HepG2 (cell line): ENCODE measurements at regions not wholly inside any gene's neighbourhood (a gene's known extent, or its start where the extent isn't known, plus 50 kb on each side); places are given as distances from the start of the nearest gene placed in this dataset.

Source experiments
- ATAC-seq: fragments of 200-7000 bp; cut with Tn5 transposase; 3 replicates; pipeline ENCODE4 v1.9.1; 2020; ENCODE audit warnings: mild to moderate bottlenecking, moderate library complexity
- BruUV-seq: library from RNA; stranded (reverse); fragments of 400-500 nt; replicated peaks from 2 replicates; lab custom pipeline; 2021; lab: Mats Ljungman, UMichigan
- CTCF ChIA-PET: fragments of 300-600 bp; formaldehyde crosslinking; extraction: SDS; loops from one replicate; lab custom pipeline; 2021; ENCODE audit warnings: low total read pairs, inconsistent platforms, low intra/inter-chr PET ratio; lab: Yijun Ruan, JAX
- POLR2A ChIA-PET: fragments of 350-600 bp; sonication (Branson Sonifier 250); formaldehyde crosslinking; loops from one replicate; lab custom pipeline; 2020; ENCODE audit warnings: antibody characterized with exemption, inconsistent platforms; lab: Yijun Ruan, JAX
- DNase-seq: peaks from one replicate; pipeline ENCODE4 v3.0.0-alpha.2; 2015; ENCODE audit warnings: low spot score
- FAIRE-seq: peaks from 3 replicates; lab custom pipeline; 2011; peaks lifted over from hg19 to GRCh38; lab: Jason Lieb, UNC
- H2AFZ ChIP-seq: one replicate; pipeline ENCODE4 v1.6.1; 2011; ENCODE audit warnings: low read length, inconsistent platforms
- H3K27ac ChIP-seq: fragments of 300-600 bp; 3 replicates; pipeline ENCODE4 v1.8.0; 2011; ENCODE audit warnings: mixed run types, mild to moderate bottlenecking, mixed read lengths, low read length, inconsistent platforms; ENCODE audit not compliant: insufficient read depth; ENCODE audit errors: extremely low read length
- H3K27me3 ChIP-seq, 2 experiments: fragments of 200-600 bp in 1 of 2; 2 replicates in 1 of 2; 3 replicates in 1 of 2; pipeline versions ENCODE4 v1.6.0 to v1.8.0; 2011; ENCODE audit warnings: low read length in 2 of 2, mild to moderate bottlenecking in 2 of 2, moderate library complexity in 2 of 2, inconsistent platforms in 1 of 2; ENCODE audit not compliant: insufficient read depth in 2 of 2, control insufficient read depth in 1 of 2
- H3K36me3 ChIP-seq, 2 experiments: fragments of 200-600 bp in 1 of 2; replicated peaks in 1 of 2; 2 replicates in 1 of 2; 3 replicates in 1 of 2; pipeline versions ENCODE4 v1.5.1 to v1.8.0; 2011; ENCODE audit warnings: low read length in 2 of 2, inconsistent platforms in 1 of 2; ENCODE audit not compliant: insufficient read depth in 2 of 2, control insufficient read depth in 1 of 2
- H3K4me1 ChIP-seq: 2 replicates; pipeline ENCODE4 v1.5.1; 2012; ENCODE audit warnings: low read length, inconsistent platforms; ENCODE audit not compliant: insufficient read depth
- H3K4me2 ChIP-seq: 2 replicates; pipeline ENCODE4 v1.6.0; 2011; ENCODE audit warnings: low read depth, low read length, inconsistent platforms
- H3K4me3 ChIP-seq, 3 experiments: fragments of 200-600 bp in 1 of 3; sonication (generic), shearing (Covaris generic) in 1 of 3; replicated peaks in 1 of 3; 2 replicates each; pipeline ENCODE4 v1.5.1; 2011 to 2016; ENCODE audit warnings: low read length in 3 of 3, inconsistent platforms in 2 of 3, low read depth in 2 of 3, mild to moderate bottlenecking in 2 of 3, control low read depth in 1 of 3, mixed read lengths in 1 of 3; ENCODE audit not compliant: insufficient read depth in 1 of 3
- H3K79me2 ChIP-seq: one replicate; pipeline ENCODE4 v1.6.1; 2011; ENCODE audit warnings: low read length, inconsistent platforms; ENCODE audit not compliant: insufficient read depth
- H3K9ac ChIP-seq: 2 replicates; pipeline ENCODE4 v1.6.0; 2011; ENCODE audit warnings: mild to moderate bottlenecking, low read depth, low read length, inconsistent platforms; ENCODE audit not compliant: insufficient read depth
- H3K9me3 ChIP-seq: 2 replicates; pipeline ENCODE4 v1.5.1; 2012; ENCODE audit warnings: mild to moderate bottlenecking, low read length
- H4K20me1 ChIP-seq: 2 replicates; pipeline ENCODE4 v1.6.0; 2011; ENCODE audit warnings: inconsistent platforms, mild to moderate bottlenecking, low read length, moderate library complexity; ENCODE audit not compliant: insufficient read depth
- CBFB ChIP-seq: sonication (generic); formaldehyde crosslinking; IDR thresholded peaks from 2 replicates; pipeline ENCODE4 v1.4.0; 2020; ENCODE audit warnings: missing genetic modification reagents
- ETV6 ChIP-seq: sonication (generic); formaldehyde crosslinking; conservative IDR thresholded peaks from 2 replicates; pipeline ENCODE4 v1.4.0; 2020; ENCODE audit warnings: missing genetic modification reagents
- HNRNPL ChIP-seq: fragments of 200-400 bp; formaldehyde crosslinking; IDR thresholded peaks from 2 replicates; pipeline ENCODE4 v1.6.1; 2017; ENCODE audit warnings: mild to moderate bottlenecking, low read depth, low read length
- MAX ChIP-seq: IDR thresholded peaks from 2 replicates; pipeline ENCODE4 v1.6.1; 2012; ENCODE audit warnings: inconsistent platforms
- REL ChIP-seq: sonication (generic); formaldehyde crosslinking; conservative IDR thresholded peaks from 2 replicates; pipeline ENCODE4 v1.8.0; 2022; ENCODE audit warnings: mild to moderate bottlenecking, missing genetic modification reagents, moderate library complexity
- SIX1 ChIP-seq: sonication (generic); formaldehyde crosslinking; IDR thresholded peaks from 2 replicates; pipeline ENCODE4 v1.4.0; 2020; ENCODE audit warnings: missing genetic modification reagents, borderline replicate concordance
- SNAI1 ChIP-seq: sonication (generic); formaldehyde crosslinking; IDR thresholded peaks from 2 replicates; pipeline ENCODE4 v1.5.0; 2020; ENCODE audit warnings: mild to moderate bottlenecking, missing genetic modification reagents, borderline replicate concordance
- TGIF2 ChIP-seq: IDR thresholded peaks from 2 replicates; pipeline ENCODE4 v1.6.1; 2016; ENCODE audit warnings: control low read depth, missing compliant biosample characterization
- WIZ ChIP-seq: sonication (generic); formaldehyde crosslinking; IDR thresholded peaks from 2 replicates; pipeline ENCODE4 v1.5.1; 2020; ENCODE audit warnings: mild to moderate bottlenecking, missing genetic modification reagents
- XRCC5 ChIP-seq: fragments of 200-400 bp; formaldehyde crosslinking; optimal IDR thresholded peaks from 2 replicates; pipeline ENCODE3; 2017; ENCODE audit warnings: mild to moderate bottlenecking, low read length
- ZBTB20 ChIP-seq: sonication (generic); formaldehyde crosslinking; IDR thresholded peaks from 2 replicates; pipeline ENCODE4 v1.8.1; 2023; ENCODE audit warnings: missing genetic modification reagents, low read depth, mild to moderate bottlenecking, borderline replicate concordance
- ZBTB7B ChIP-seq: sonication (generic); formaldehyde crosslinking; IDR thresholded peaks from 2 replicates; pipeline ENCODE4 v1.4.0; 2020; ENCODE audit warnings: missing genetic modification reagents
- ZIK1 ChIP-seq: sonication (generic); formaldehyde crosslinking; IDR thresholded peaks from 2 replicates; pipeline ENCODE4 v1.5.0; 2020; ENCODE audit warnings: mild to moderate bottlenecking, low read depth, missing genetic modification reagents, borderline replicate concordance
- ZNF224 ChIP-seq: sonication (generic); formaldehyde crosslinking; IDR thresholded peaks from 2 replicates; pipeline ENCODE4 v1.5.0; 2020; ENCODE audit warnings: mild to moderate bottlenecking, missing genetic modification reagents
- ZNF557 ChIP-seq: sonication (generic); formaldehyde crosslinking; IDR thresholded peaks from 2 replicates; pipeline ENCODE4 v1.4.0; 2020; ENCODE audit warnings: missing genetic modification reagents
- ZNF577 ChIP-seq: sonication (generic); formaldehyde crosslinking; IDR thresholded peaks from 2 replicates; pipeline ENCODE4 v1.4.0; 2020; ENCODE audit warnings: mild to moderate bottlenecking, low read depth, missing genetic modification reagents, borderline replicate concordance
- ZNF605 ChIP-seq: sonication (generic); formaldehyde crosslinking; IDR thresholded peaks from 2 replicates; pipeline ENCODE4 v1.8.0; 2022; ENCODE audit warnings: mild to moderate bottlenecking, missing genetic modification reagents
- ZNF782 ChIP-seq: sonication (generic); formaldehyde crosslinking; IDR thresholded peaks from 2 replicates; pipeline ENCODE4 v1.4.0; 2020; ENCODE audit warnings: missing genetic modification reagents, mild to moderate bottlenecking, borderline replicate concordance
- WGBS: methylation state at CpG from one replicate; pipeline ENCODE4 v1.1.6; 2017; ENCODE audit warnings: low lambda C conversion rate; 5-methylcytosine and 5-hydroxymethylcytosine counted together
- in situ Hi-C: cut with HindIII; loops from 2 replicates; pipeline ENCODE4 v1.10.0; 2017; ENCODE audit warnings: low pct_unique_long_range_greater_than_20kb; ENCODE audit not compliant: extremely low pct_ligation_motif_present
- intact Hi-C: fragments of 100-400 bp; cut with micrococcal nuclease; formaldehyde crosslinking; loops from one replicate; pipeline ENCODE4 v1.10.0; 2022; ENCODE audit not compliant: unreplicated experiment
- TF ChIP-seq, protein P1 (sequence below): sonication (generic); formaldehyde crosslinking; IDR thresholded peaks from 2 replicates; pipeline ENCODE4 v1.4.0; 2020; ENCODE audit warnings: missing genetic modification reagents, borderline replicate concordance

- no peak overlapping the region for H3K4me3 ChIP-seq
- DNase-seq (no peak), ATAC-seq (no peak), FAIRE-seq (no peak)
- H3K9ac ChIP-seq = no peak overlapping the region
- peaks cover 0 to 7% of the 10 kb centered on the region in 2 experiments; a peak in 3 of 5 replicates for H3K27me3 ChIP-seq
- in situ Hi-C loops = no loop called here
- no peaks in the 10 kb centered on the region for H4K20me1 ChIP-seq
- H3K36me3 ChIP-seq = no peaks in the 10 kb centered on the region
- intact Hi-C loops = no loop called here
- no peak overlapping the region for H2AFZ ChIP-seq
- no peaks in the 10 kb centered on the region for H3K9me3 ChIP-seq
- H3K4me2 ChIP-seq = no peak overlapping the region
- no peak for TF ChIP-seq ETV6
- TF ChIP-seq ZBTB20 (CRISPR knock-in tag) = no peak
- TF ChIP-seq WIZ = no peak
- TF ChIP-seq ZNF557 = no peak
- no peak for TF ChIP-seq SIX1 (CRISPR knock-in tag)
- no peak for TF ChIP-seq HNRNPL
- TF ChIP-seq TGIF2 (CRISPR knock-in tag) = no peak
- no peak for TF ChIP-seq CBFB (CRISPR knock-in tag)
- TF ChIP-seq REL = no peak
- TF ChIP-seq ZIK1 (CRISPR knock-in tag) = no peak
- no peak for TF ChIP-seq ZNF605
- TF ChIP-seq ZNF577 (CRISPR knock-in tag) = no peak
- no peak for TF ChIP-seq ZBTB7B (CRISPR knock-in tag)
- TF ChIP-seq SNAI1 (CRISPR knock-in tag) = no peak
- TF ChIP-seq MAX = no peak
- TF ChIP-seq ZNF224 (CRISPR knock-in tag) = no peak
- no peak for TF ChIP-seq ZNF782 (CRISPR knock-in tag)
- no peak for TF ChIP-seq XRCC5
- TF ChIP-seq, protein P1, sequence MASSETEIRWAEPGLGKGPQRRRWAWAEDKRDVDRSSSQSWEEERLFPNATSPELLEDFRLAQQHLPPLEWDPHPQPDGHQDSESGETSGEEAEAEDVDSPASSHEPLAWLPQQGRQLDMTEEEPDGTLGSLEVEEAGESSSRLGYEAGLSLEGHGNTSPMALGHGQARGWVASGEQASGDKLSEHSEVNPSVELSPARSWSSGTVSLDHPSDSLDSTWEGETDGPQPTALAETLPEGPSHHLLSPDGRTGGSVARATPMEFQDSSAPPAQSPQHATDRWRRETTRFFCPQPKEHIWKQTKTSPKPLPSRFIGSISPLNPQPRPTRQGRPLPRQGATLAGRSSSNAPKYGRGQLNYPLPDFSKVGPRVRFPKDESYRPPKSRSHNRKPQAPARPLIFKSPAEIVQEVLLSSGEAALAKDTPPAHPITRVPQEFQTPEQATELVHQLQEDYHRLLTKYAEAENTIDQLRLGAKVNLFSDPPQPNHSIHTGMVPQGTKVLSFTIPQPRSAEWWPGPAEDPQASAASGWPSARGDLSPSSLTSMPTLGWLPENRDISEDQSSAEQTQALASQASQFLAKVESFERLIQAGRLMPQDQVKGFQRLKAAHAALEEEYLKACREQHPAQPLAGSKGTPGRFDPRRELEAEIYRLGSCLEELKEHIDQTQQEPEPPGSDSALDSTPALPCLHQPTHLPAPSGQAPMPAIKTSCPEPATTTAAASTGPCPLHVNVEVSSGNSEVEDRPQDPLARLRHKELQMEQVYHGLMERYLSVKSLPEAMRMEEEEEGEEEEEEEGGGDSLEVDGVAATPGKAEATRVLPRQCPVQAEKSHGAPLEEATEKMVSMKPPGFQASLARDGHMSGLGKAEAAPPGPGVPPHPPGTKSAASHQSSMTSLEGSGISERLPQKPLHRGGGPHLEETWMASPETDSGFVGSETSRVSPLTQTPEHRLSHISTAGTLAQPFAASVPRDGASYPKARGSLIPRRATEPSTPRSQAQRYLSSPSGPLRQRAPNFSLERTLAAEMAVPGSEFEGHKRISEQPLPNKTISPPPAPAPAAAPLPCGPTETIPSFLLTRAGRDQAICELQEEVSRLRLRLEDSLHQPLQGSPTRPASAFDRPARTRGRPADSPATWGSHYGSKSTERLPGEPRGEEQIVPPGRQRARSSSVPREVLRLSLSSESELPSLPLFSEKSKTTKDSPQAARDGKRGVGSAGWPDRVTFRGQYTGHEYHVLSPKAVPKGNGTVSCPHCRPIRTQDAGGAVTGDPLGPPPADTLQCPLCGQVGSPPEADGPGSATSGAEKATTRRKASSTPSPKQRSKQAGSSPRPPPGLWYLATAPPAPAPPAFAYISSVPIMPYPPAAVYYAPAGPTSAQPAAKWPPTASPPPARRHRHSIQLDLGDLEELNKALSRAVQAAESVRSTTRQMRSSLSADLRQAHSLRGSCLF = no peak
- ChIA-PET POLR2A (no interaction called here), CTCF (no interaction called here)
- no peaks in the 10 kb centered on the region for H3K4me1 ChIP-seq
- 0% methylated on average over 2 of the region's 3 CpGs for WGBS
- H3K79me2 ChIP-seq = no peaks in the 10 kb centered on the region
- no TSS peak for BruUV-seq
- no peak overlapping the region for H3K27ac ChIP-seq
Measured at GRCh38 chr10:130968511-130968910, 343.0 kb downstream of the TCERG1L start.
